Ramos (cell line): ENCODE measurements at regions not wholly inside any gene's neighbourhood (a gene's known extent, or its start where the extent isn't known, plus 50 kb on each side); places are given as distances from the start of the nearest gene placed in this dataset.
"Not testable (repeated sequence)": the region's sequence is repeated elsewhere in the genome, so short reads cannot be mapped to it uniquely, and the experiment has no call there.

Experiments
- in situ Hi-C: fragments of 300-500 bp; cut with MboI; formaldehyde crosslinking; loops from one replicate; pipeline ENCODE4 v1.14.3; 2022; ENCODE audit warnings: low sequenced_read_pairs; ENCODE audit not compliant: unreplicated experiment

DNA sequence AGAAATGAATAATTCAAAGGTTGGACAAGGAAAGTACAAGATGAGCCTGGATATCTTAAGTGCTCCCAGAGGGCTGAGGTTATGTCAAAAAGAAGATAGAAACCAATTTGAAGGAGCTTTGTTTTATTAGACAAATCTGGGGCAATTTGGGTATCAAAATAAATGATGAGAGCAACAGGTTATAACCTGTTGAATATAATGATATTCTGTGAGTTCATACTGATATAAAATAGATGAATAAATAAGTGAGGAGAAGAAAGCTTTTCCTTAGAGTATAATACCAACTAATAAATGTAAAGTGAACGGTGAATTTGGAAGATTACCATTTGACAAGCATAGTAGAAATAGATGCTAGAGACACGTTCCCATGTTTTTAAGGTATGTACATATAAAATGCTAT is 544.2 kb upstream of the ANKRD30A start:
- in situ Hi-C loops, result no loop called here

DNA sequence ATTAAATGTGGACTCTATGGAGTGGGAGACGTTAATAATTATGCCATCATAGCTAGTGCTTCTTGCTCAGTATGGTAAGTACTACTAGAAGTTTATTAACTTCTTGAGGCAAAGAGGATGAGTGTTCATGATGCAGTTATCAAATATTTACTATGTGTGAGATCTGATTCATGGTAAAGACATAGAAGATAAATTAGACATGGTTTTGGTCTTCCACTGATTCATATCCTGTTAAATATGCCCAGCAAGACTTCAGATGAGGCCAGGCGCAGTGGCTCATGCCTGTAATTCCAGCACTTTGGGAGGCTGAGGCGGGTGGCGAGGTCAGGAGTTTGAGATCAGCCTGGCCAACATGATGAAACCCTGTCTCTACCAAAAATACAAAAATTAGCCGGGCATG is 547.1 kb upstream of the ANKRD30A start:
- in situ Hi-C loops, result no loop called here

DNA sequence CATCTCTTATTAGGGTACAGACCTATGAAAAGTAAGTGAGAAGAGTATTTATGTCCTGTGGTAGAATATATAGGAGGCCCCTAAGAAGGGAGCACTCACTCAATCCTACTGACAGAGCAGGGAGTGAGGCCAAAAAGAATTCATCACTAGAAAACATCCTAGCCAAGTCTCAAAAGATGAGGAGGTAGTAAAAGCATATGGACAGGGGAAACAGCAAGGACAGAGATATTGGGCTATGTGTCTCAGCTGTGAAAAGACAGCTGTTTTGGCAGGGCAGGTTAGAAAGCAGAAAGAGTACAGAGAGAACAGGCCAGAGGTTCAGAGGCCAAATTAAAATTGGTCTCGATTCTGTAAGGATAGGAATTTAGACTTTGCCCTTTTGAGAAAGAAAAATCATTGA is 548.3 kb upstream of the ANKRD30A start:
- in situ Hi-C loops, result no loop called here

DNA sequence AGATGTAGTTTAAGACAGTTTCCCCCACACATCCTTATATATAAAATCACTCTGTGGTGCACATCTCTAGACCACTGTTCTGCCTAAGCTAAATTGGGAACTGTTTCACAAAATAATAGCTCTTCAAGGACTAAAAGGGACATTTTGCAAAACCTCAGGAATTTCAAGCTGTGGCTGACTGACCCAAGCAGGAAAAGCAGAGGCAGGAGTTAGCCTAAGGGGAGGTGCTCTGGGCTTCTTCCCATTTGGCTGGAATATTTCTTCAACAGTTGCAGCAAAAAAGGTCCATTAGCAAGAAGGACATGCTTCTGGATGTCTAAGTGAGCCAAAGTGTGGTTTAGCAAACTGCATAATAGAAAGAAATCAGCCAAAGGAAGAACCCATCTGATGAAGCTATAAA is 551.2 kb upstream of the ANKRD30A start:
- in situ Hi-C loops, result no loop called here

DNA sequence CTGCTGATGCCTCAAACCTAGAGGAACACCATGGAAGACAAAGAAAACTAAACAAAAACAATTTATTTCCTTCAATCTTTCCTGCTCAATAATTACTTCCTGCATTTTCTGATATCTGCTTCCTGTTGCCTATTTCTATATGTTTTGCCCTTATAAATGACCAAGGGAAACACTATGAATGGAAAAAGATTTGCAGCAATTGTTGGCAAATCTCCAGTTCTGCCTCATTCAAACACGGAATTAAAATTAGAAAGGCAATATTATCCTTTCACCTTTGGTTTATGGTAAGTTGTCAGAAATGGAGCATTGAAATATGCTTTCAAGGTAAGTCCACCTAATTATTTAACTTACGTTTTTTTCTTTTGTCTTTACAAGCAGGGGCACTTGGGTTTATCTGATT is 552.2 kb upstream of the ANKRD30A start:
- in situ Hi-C loops, result no loop called here

DNA sequence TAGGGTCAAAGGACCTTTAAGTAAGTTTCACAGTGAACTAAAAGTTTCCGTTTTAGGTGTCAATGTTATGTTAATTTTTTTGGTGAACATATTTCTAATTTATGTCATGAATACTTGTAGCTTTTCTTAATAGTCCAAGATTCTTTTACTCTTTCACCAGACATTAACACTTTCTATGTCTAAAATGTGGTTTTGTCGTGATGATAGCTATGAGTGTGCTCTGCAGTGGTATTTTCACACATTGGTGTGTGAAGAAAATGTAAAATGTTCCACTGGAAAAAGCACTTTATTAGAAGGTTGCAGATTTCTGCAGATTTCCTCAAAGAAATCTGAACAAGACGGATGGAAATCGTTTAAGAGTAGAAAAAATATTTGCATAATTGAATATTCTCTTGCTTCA is 561.0 kb upstream of the ANKRD30A start:
- in situ Hi-C loops, result no loop called here

DNA sequence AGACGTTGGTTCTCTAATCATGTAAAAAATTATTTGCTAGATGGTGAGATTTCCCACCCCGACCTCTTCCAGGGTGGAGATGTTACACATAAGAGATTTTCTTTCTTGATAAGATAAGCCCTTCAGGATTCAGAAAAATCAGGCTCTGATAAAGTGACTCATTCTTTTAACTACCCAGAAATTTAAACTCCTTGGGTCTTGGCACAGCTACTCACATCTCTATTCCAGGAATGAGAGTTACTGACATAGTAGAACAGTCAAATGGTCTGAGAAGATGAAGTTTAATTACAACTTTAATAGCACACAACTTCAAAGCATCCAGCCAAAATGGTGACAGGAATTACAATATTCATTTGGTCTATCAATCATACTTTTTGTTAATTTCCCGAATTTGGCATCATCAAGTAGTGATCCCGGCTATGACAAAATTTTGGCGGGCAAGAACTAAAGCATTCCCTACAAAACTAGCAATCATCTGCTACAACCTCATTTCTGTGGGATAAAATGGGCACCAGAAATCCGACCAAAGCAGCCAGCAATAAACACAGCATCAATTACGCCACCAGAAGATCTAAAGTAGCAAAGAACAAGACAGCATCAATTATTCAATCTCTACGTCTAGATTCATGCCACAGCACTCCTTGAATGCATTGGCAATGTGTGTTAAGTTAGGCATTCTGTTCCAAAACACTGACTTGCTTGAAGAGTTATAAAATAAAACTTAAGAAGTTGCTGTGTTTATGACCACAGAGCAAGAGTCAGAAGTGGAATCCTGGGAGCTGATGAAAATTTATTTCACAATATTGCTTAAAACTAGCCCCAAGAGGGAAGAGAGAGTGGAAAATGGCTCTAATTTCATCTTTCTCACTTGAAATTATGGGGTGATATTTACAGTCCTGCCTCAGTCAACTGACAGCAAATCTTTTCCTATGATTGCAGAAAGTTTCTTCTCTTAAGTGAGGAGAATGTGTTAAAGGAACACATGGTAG is 565.7 kb upstream of the ANKRD30A start:
- in situ Hi-C loops, result no loop called here

DNA sequence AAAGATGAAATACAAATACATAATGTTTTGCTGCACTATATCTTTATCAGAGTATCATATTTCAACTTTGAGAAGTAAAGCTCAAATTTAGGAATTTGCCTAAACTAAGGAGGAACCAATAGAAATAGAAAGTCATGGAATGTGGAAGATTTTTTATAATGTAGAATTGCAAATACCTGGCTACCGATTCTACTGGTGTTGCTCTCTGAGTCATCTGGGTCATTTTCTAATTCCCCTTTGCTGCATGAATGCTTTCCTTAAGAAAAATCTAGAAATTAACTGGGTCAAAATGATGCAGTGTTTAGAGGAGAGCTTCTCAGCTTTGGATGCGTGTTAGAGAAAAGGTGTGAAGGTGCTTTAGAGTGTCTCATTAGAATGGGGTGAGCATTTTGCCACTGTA is 568.9 kb upstream of the ANKRD30A start:
- in situ Hi-C loops, result no loop called here

DNA sequence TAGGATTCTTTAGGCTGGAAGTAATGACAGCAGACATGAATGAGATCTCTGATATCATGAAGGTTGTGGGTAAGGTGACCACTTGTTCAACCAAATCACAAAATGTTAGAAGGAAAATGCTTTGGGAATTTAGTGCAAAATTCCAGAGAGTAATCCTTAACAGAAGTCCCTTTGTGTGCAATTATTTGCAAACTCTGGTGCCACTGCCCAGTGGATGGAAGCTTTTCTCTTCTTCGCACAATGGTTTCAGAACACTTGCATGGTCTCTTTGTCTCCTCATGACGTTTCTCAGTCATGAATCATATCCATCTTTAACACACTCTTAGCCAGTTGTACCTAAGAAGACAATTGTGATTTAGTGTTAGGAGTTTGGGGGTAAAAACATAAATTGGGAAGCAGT is 570.4 kb upstream of the ANKRD30A start:
- in situ Hi-C loops, result no loop called here

DNA sequence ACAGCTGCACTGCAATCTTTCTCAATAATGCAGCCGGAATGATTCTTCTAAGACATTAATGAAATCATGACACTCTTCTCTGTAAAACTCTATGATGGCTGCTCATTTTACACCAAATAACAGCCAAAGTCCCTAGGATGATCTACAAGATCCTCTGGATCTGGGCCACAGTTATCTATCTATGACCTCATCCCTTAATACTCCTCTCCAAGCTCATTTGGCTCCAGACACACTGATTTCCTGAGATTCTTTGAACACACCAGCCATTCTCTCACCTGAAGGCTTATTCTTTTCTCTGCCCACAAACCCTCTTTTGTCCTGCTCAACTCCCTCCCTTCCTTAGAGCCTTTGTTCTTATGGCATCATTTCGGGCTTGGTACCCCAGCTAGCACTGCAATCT is 577.4 kb upstream of the ANKRD30A start:
- in situ Hi-C loops, result no loop called here

DNA sequence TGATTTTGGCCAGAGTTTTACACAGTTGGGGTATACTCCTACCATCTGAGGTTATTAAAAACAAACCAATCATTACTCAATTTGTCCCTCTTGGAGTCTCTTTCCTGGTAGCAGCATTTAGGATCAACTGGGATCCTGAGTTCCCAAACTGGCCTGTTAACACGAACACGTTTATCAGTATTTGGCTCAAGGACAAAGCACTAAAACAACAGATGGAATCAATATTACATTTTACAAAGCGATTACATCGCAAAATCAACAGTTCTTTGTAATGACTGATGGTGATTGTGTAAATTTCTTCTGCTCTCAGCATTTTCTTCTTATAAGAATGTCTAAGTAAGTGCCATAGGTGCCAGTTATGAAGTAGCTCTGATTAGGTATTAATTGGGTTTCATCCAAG is 582.9 kb upstream of the ANKRD30A start:
- in situ Hi-C loops, result no loop called here

DNA sequence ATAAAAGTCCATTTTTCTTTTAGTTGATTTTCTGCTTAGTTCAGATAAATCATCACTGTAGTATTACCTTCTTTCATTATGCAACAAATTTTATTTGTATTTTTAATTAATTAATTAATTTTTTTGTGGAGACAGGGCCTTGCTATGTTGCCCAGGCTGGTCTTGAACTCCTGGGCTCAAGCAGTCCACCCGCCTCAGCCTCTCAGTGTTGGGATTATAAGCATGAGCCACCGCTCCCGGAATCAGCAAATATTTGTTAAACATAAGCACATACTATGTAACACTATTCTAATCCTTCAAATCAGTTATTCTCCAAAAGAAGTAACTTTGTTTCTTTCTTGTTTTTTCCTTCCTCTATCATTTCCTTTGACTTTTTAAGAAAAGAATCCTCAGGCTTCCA is 584.8 kb upstream of the ANKRD30A start:
- in situ Hi-C loops, result no loop called here

DNA sequence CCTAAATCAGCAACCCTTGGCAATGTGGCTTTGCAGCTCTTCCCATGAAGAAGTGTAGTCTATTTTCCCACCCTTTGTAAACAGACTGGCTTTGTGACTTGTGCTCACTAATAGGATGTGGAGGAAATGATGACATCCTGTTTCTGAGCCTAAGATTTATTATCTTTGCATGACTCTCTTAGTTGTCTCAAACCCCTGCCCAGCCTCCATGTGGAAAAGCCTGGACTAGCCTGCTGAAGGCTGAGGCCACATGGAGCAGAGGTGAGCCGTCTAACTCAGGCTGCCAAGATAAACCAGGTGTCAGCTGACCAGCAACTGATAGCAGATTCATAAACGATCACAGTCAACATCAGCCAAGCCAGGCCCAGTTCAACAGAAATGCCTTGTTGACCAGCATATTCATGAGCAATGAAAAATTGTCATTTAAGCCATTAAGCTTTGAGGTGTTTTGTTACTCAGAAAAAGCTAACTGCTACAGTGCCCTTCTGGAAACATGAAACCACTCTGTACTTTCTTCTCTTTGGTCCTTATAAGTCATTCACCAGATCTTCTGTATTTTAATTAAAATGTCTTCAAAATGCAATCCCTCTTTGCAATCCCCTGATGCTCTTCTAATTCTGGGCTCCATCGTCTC is 586.3 kb upstream of the ANKRD30A start:
- in situ Hi-C loops, result no loop called here

DNA sequence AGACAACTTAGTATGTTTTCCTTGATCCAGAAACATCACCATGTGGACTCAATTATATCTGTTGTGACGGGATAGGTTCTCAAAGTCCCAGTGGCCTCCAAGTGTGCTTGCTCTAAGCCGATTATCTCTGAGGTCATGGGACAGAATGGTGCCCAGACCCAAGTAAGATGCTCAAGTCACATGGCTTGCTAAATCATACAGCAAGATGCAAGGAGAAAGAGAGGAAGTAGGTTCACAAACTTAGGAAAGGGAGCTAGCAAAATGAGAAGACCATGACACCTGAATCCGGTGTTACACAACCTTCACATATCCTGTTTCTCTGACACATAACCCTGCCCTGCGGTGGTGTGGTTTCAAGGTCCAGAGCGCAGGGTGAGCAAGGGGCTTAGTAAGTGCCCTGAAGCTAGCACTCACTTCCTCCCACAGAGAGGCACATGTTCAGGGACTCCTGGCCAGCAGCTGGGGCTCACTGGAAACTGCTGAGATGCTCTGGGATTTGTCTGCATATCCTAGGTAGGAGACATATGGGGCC is 590.9 kb upstream of the ANKRD30A start:
- in situ Hi-C loops, result no loop called here

DNA sequence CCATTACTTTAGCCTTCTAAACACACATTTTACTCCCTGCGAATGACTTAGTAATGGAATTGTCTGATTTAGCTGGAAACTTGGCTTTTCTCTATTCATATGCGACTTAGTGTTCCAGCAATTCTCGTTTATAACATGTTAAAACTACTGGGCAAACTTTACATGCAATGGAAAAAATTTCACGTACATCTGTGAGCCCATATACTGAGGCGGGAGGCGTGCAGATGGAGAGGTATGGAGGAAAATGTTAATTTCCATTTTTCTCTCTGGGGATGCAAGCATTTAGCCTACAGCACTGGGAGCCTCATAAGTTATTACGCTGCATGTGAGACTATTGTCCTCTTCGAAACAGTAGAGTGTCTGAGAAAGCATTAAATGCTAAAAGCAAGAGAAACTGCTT is 591.5 kb upstream of the ANKRD30A start:
- in situ Hi-C loops, result no loop called here

DNA sequence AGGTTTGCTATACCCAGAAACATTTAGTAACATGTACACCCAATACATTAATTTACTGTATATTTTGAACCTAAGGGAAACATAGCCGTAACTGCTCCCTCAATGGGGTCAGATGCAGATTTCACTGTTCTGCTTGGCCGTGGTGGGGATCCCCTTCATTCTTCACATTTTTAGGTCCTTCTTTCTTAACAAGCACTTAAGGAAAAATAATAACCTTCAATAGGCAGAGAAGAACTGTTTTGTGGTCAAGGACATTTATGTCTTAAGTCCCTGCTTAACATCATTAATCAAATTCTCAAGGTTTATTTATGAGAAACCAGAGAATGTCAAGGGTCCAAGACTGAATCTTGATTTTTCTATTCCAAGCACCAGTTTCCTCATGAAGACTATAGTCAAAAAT is 592.1 kb upstream of the ANKRD30A start:
- in situ Hi-C loops, result no loop called here

DNA sequence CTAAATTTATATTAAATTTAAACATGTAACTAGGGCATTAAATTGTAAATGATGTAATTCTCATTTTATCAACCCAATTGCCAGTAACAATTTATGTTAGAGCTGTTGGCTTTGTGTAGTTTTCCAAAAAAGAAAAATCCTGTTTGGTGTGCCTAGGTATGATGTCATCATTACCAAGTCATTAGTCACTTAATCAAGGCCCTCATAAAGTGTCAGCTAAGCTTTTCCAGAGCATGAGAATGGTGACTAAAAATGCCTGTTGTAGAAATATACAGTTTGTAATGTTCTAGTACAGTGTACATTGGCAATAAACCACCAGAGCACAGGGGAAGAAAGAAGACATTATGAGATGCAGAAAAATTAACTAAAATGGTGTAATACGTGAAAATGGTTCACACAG is 593.8 kb upstream of the ANKRD30A start:
- in situ Hi-C loops, result no loop called here

DNA sequence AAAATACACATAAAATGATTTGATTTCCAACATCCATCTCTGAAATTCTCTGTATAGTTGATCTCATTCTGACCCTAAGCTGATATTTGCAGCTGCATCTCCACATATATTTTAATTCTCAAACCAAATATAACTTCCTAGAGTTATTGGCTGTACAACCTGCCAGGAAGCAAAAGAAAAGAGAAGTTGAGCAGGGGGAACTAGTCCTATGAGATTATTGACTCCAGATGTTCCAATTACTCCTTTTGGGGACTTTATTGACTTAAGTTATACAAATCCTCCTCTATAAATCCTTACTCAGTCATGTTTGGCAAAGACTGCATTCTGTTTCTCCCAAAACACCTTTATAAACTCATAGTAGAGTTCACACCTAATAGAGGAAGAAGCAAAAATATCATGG is 599.4 kb upstream of the ANKRD30A start:
- in situ Hi-C loops, result no loop called here

DNA sequence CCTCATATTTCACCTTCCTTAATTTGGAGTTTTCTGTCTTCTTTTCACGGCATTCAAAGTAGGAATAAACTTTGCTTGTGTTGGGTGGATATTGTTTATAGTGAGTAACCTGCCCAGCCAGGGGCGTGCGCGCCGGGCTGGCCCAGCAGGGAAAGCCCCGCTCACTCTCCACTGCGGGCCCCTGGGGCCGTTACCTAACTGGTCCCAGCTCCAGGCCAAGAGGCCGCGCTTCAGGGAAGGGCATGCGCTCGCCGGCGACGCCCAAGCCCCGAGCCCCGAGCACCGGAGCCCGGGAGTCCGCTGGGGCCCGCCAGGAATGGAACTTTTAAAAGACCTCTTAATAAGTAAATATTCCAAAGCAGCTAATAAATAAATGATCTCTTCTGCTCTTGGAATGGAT is 601.3 kb upstream of the ANKRD30A start:
- in situ Hi-C loops, result not testable (repeated sequence)

DNA sequence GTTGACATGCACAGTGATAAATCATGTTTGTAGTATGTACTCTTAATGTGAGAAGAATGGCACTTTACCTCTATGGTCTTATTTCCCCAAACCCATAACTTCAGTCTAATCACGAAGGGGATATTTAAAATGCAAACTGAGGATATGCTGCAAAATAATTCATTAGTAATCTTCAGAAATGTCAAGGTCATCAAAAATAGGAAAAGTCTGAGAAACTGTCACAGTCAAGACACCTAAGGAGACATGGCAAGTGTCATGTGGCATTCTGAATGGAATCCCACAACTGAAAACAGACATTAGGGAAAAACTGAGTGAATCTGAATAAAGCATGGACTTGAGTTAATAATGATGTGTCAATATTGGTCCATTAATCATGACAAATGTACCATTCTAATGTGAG is 605.5 kb upstream of the ANKRD30A start:
- in situ Hi-C loops, result no loop called here

DNA sequence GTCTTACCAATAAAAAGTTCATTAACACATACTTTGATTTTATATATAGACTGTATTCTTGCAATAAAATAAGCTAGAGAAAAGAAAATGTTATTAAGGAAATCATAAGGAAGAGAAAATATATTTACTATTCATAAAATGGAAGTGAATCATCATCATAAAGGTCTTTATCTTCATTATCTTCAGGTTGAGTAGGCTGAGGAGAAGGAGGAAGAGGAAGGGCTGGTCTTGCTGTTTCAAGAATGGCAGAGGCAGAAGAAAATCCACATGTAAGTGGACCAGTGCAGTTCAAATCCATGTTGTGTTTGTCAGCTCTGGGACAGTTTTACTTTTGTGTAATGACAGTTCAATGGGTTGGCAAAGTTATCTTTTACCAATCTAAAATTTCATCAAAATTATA is 609.1 kb upstream of the ANKRD30A start:
- in situ Hi-C loops, result no loop called here

DNA sequence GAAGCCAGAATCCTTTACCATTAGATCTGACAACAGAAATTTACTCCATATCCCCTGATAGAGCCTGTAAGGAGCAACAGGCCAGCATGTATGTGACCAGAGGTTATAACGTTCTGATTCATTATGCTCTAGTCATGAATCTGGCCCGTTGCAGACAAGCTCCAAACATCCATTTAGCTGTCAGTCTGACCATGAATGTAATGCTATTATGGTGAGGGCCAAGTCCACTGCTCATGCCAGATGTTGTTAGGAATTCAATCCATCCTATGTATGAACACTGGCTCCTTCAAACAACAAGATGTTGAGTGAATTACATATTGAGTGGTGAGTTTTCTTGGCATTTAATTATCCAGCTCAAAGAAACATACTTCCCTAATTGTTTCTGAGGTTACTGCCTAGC is 610.1 kb upstream of the ANKRD30A start:
- in situ Hi-C loops, result no loop called here
